Breast epithelium (tissue), 4 donors: ENCODE measurements at regions not wholly inside any gene's neighbourhood (a gene's known extent, or its start where the extent isn't known, plus 50 kb on each side); places are given as distances from the start of the nearest gene placed in this dataset.
A peak's percentile ranks its signal among the peaks of the same experiment; 100 is the strongest.

Experiments used
- DNase-seq, 2 donors: peaks; one replicate each; pipeline ENCODE4 v3.0.0-alpha.2; 2019; ENCODE audit warnings: low spot score in 2 of 2
- H3K27ac ChIP-seq, 2 donors: fragments of 200-600 bp; sonication (generic) in 1 of 2; one replicate each; pipeline ENCODE4 v1.5.1; 2016 to 2019; ENCODE audit warnings: mild to moderate bottlenecking in 1 of 2
- H3K27me3 ChIP-seq, 2 donors: fragments of 200-600 bp; sonication (generic) in 1 of 2; one replicate each; pipeline versions ENCODE4 v1.5.1 to v1.6.0; 2017 to 2019; ENCODE audit warnings: control low read depth in 1 of 2, mild to moderate bottlenecking in 1 of 2
- H3K36me3 ChIP-seq: fragments of 200-600 bp; one replicate; pipeline ENCODE4 v1.5.1; 2019
- H3K4me1 ChIP-seq, 2 donors: fragments of 200-600 bp; sonication (generic); one replicate each; pipeline ENCODE4 v1.5.1; 2016 to 2019; ENCODE audit warnings: control low read depth in 1 of 2
- H3K4me3 ChIP-seq, 3 donors: fragments of 200-600 bp; sonication (generic); 1 replicate in 2 of 3; 2 replicates in 1 of 3; pipeline ENCODE4 v1.5.1; 2016 to 2019; ENCODE audit warnings: mild to moderate bottlenecking in 3 of 3, moderate library complexity in 2 of 3
- H3K9me3 ChIP-seq, 2 donors: fragments of 200-600 bp; sonication (generic) in 1 of 2; one replicate each; pipeline ENCODE4 v1.5.1; 2016 to 2019; ENCODE audit warnings: control low read depth in 1 of 2
- POLR2A ChIP-seq: fragments of 450-650 bp; IDR thresholded peaks from one replicate; pipeline ENCODE4 v1.6.1; 2016; ENCODE audit warnings: antibody characterized with exemption, mild to moderate bottlenecking, moderate library complexity
- POLR2AphosphoS5 ChIP-seq, 3 donors: sonication (generic); formaldehyde crosslinking; IDR thresholded peaks; one replicate each; pipeline ENCODE4 v1.6.1; 2017; ENCODE audit warnings: antibody characterized with exemption in 3 of 3
- intact Hi-C: fragments of 100-400 bp; cut with DNase I; formaldehyde crosslinking; loops from one replicate; pipeline ENCODE4 v1.15.1; 2023; ENCODE audit warnings: low total_unique reads
- TF ChIP-seq, protein P1 (sequence below), 3 donors: fragments of 450-650 bp; IDR thresholded peaks; one replicate each; pipeline ENCODE4 v1.5.1; 2016 to 2017; ENCODE audit warnings: antibody characterized with exemption in 3 of 3, mild to moderate bottlenecking in 3 of 3, moderate library complexity in 3 of 3

- no peak overlapping the region for H3K27ac ChIP-seq
- intact Hi-C loops: no loop called here
- TF ChIP-seq, protein P1, sequence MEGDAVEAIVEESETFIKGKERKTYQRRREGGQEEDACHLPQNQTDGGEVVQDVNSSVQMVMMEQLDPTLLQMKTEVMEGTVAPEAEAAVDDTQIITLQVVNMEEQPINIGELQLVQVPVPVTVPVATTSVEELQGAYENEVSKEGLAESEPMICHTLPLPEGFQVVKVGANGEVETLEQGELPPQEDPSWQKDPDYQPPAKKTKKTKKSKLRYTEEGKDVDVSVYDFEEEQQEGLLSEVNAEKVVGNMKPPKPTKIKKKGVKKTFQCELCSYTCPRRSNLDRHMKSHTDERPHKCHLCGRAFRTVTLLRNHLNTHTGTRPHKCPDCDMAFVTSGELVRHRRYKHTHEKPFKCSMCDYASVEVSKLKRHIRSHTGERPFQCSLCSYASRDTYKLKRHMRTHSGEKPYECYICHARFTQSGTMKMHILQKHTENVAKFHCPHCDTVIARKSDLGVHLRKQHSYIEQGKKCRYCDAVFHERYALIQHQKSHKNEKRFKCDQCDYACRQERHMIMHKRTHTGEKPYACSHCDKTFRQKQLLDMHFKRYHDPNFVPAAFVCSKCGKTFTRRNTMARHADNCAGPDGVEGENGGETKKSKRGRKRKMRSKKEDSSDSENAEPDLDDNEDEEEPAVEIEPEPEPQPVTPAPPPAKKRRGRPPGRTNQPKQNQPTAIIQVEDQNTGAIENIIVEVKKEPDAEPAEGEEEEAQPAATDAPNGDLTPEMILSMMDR (IDR thresholded peaks at IDR 0.05): no peak
- TF ChIP-seq POLR2AphosphoS5 (IDR thresholded peaks at IDR 0.05): no peak
- no peak for TF ChIP-seq POLR2A
These were observed 158.7 kb downstream of the PSMG1 start for GRCh38 chr21:39024538-39024937.

DNA sequence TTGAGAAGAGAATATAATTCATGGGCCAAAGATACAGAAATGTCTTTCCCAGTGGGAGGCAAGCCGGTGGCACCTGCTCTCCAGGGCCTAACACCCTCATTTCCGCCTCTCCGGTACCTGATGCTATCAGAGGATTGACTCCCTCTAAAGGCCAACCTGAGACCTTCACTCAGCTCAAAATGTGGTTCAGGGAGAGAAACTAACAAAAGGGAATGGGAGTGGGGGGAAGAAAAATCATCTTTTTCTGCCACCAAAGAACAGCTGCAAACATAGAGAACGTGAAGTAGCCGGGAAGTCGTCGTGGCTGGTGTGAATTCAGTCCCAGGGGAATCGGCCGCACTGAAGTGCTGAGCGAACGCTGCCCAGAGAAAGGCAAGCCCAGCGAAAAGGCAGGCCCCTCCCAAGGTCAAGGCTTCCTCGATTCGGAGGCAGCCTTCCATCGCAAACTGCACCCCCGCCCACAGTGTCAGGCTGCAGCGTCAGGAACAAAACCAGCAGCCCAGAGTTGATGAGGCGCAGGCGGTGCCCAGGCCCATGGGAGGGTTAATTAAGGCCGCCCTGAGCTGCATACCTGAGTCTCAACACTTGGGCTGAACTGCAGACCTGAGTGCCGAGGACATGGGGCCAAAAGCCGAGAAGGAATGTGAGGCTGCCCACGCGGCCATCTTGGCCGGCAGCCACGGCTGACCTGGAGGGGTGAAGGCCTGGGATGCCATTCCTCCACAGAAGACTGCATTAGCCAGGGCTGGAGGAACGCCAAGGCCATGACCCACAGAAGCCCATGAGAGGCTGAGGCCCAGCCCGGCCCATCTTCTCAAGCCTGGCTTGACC, 160.2 kb downstream of the PSMG1 start:
- DNase-seq: peak in 1 of 2 donors; percentile 85
- TF ChIP-seq, protein P1 (IDR thresholded peaks at IDR 0.05): no peak
- TF ChIP-seq POLR2A (no peak), POLR2AphosphoS5 (IDR thresholded peaks at IDR 0.05) (peak in 1 of 3 donors; percentile 52)
- intact Hi-C loops: no loop called here
- H3K27ac ChIP-seq: peak overlapping the region; percentile 66 to 85
- no peaks in the 10 kb centered on the region for H3K27me3 ChIP-seq
- no peaks in the 10 kb centered on the region for H3K36me3 ChIP-seq
- H3K4me3 ChIP-seq: no peak overlapping the region
- peaks cover 0 to 6% of the 10 kb centered on the region in 2 donors for H3K9me3 ChIP-seq
- peaks cover 12 to 14% of the 10 kb centered on the region in 2 donors for H3K4me1 ChIP-seq

More at GRCh38 chr21:39024538-39024937, 158.7 kb downstream of the PSMG1 start:
- H3K4me1 ChIP-seq: peaks cover 12 to 14% of the 10 kb centered on the region in 2 donors
- no peak overlapping the region for H3K4me3 ChIP-seq
- peaks cover 0 to 6% of the 10 kb centered on the region in 2 donors for H3K9me3 ChIP-seq
- no peaks in the 10 kb centered on the region for H3K36me3 ChIP-seq
- H3K27me3 ChIP-seq: no peaks in the 10 kb centered on the region
- no peak for DNase-seq

- Histone ChIP-seq H3K4me1 (peaks cover 12 to 14% of the 10 kb centered on the region in 2 donors), H3K9me3 (peaks cover 0 to under 1% of the 10 kb centered on the region in 2 donors), H3K4me3 (no peak overlapping the region), H3K27ac (peak overlapping the region; percentile 66 to 85), H3K36me3 (no peaks in the 10 kb centered on the region), H3K27me3 (no peaks in the 10 kb centered on the region)
- DNase-seq: no peak
- TF ChIP-seq POLR2A (no peak), POLR2AphosphoS5 (IDR thresholded peaks at IDR 0.05) (no peak)
- TF ChIP-seq, protein P1 (IDR thresholded peaks at IDR 0.05): no peak
- intact Hi-C loops: no loop called here
These were observed 160.8 kb downstream of the PSMG1 start for GRCh38 chr21:39022466-39022862.

DNA sequence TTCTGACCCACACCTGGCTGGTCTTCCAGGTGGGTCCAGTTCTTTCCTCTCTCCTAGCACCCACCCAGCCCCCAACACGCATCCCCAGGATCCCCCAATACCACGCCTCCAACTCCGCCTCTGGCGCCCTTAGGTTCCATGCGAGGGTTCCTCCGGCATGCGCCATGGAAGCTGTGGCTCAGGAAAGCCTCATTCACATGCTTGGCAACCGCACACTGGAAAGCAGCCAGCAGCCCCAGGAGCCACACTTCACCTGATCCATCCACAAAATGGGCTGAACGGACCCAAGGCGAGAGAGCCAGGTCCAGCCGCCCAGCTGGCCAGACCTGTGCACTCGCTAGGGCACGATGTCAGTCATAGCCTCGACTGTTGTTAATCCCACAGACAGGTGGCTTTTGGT, 161.2 kb downstream of the PSMG1 start:
- Histone ChIP-seq H3K27me3 (no peaks in the 10 kb centered on the region), H3K4me3 (no peak overlapping the region), H3K9me3 (no peaks in the 10 kb centered on the region), H3K27ac (peak overlapping the region; percentile 66 to 85), H3K36me3 (no peaks in the 10 kb centered on the region), H3K4me1 (peaks cover 12 to 14% of the 10 kb centered on the region in 2 donors)
- DNase-seq: peak in 1 of 2 donors; percentile 26
- TF ChIP-seq, protein P1 (IDR thresholded peaks at IDR 0.05): no peak
- TF ChIP-seq POLR2A (no peak), POLR2AphosphoS5 (IDR thresholded peaks at IDR 0.05) (no peak)
- intact Hi-C loops: no loop called here

DNA sequence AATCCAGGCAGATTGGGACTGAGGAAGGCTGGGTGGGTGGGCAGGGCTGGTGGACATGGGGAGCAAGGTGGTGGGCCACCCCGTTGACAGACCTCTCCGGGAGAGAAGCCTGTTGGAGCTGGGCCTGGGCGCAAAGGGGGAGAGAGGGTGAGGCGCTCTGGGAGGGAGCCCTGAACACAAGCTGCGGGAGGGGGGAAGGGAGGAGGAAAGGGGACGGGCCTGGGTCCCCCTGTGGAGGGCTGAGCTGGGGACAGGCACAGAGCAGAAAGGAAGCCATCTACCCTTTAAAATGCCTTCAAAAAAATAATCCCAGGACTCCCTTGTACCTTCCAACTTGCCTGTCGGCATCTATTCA, 161.8 kb downstream of the PSMG1 start:
- no peak for DNase-seq
- Histone ChIP-seq H3K27me3 (no peaks in the 10 kb centered on the region), H3K27ac (peak overlapping the region; percentile 66 to 85), H3K36me3 (no peaks in the 10 kb centered on the region), H3K4me1 (peaks cover 12 to 14% of the 10 kb centered on the region in 2 donors), H3K4me3 (no peak overlapping the region), H3K9me3 (no peaks in the 10 kb centered on the region)
- intact Hi-C loops: no loop called here
- TF ChIP-seq POLR2A (no peak), POLR2AphosphoS5 (IDR thresholded peaks at IDR 0.05) (no peak)
- TF ChIP-seq, protein P1 (IDR thresholded peaks at IDR 0.05): no peak
